OCI-LY7 (cell line): ENCODE measurements at regions not wholly inside any gene's neighbourhood (a gene's known extent, or its start where the extent isn't known, plus 50 kb on each side); places are given as distances from the start of the nearest gene placed in this dataset.

Experiments
- BruUV-seq: library from RNA; stranded (reverse); fragments of 400-500 nt; replicated peaks from 2 replicates; lab custom pipeline; 2021; lab: Mats Ljungman, UMichigan
- CTCF ChIA-PET: fragments of 300-600 bp; sonication (Branson Sonifier 250); formaldehyde crosslinking; loops from one replicate; lab custom pipeline; 2022; ENCODE audit warnings: antibody characterized with exemption; ENCODE audit not compliant: unreplicated experiment; lab: Charles Lee
- POLR2A ChIA-PET: fragments of 300-600 bp; sonication (Branson Sonifier 250); formaldehyde crosslinking; loops from one replicate; lab custom pipeline; 2022; ENCODE audit warnings: antibody characterized with exemption; lab: Charles Lee
- DNase-seq: peaks from one replicate; pipeline ENCODE4 v3.0.0-alpha.2; 2015; ENCODE audit warnings: low spot score
- H2AFZ ChIP-seq: fragments of 200-600 bp; sonication (generic), shearing (Covaris generic); 2 replicates; pipeline ENCODE4 v1.6.1; 2014; ENCODE audit warnings: mild to moderate bottlenecking, antibody characterized with exemption, low read length, moderate library complexity
- H3K27ac ChIP-seq: fragments of 200-600 bp; sonication (generic); 2 replicates; pipeline ENCODE4 v1.5.1; 2014; ENCODE audit warnings: mixed run types, low read depth, mild to moderate bottlenecking, moderate library complexity, low read length, inconsistent platforms; ENCODE audit not compliant: poor library complexity, severe bottlenecking
- H3K36me3 ChIP-seq: fragments of 200-600 bp; sonication (generic); 2 replicates; pipeline ENCODE4 v1.6.1; 2014; ENCODE audit warnings: mild to moderate bottlenecking, antibody characterized with exemption, low read length, moderate library complexity, mixed read lengths; ENCODE audit not compliant: insufficient read depth
- H3K4me1 ChIP-seq: fragments of 200-600 bp; sonication (generic); 2 replicates; pipeline ENCODE4 v1.5.1; 2014; ENCODE audit warnings: mild to moderate bottlenecking, low read length; ENCODE audit not compliant: insufficient read depth, poor library complexity, severe bottlenecking
- H3K4me2 ChIP-seq: fragments of 200-600 bp; sonication (generic); 2 replicates; pipeline ENCODE4 v1.6.1; 2014; ENCODE audit warnings: mild to moderate bottlenecking, low read length
- H3K4me3 ChIP-seq: fragments of 200-600 bp; sonication (generic); 2 replicates; pipeline ENCODE4 v1.5.1; 2014; ENCODE audit warnings: mild to moderate bottlenecking, low read depth, low read length; ENCODE audit not compliant: poor library complexity, severe bottlenecking
- H3K79me2 ChIP-seq: fragments of 200-600 bp; sonication (generic); 2 replicates; pipeline ENCODE4 v1.6.1; 2016; ENCODE audit warnings: low read depth, mild to moderate bottlenecking, low read length, moderate library complexity, mixed read lengths; ENCODE audit not compliant: insufficient read depth
- H3K9me2 ChIP-seq: fragments of 200-600 bp; sonication (generic); 2 replicates; pipeline ENCODE4 v1.6.1; 2016; ENCODE audit warnings: mild to moderate bottlenecking, low read length, mixed read lengths; ENCODE audit not compliant: insufficient read depth
- H3K9me3 ChIP-seq: fragments of 200-600 bp; sonication (generic); 2 replicates; pipeline ENCODE4 v1.6.1; 2014; ENCODE audit warnings: mild to moderate bottlenecking, mixed run types, low read length, mixed read lengths
- H4K20me1 ChIP-seq: fragments of 200-600 bp; sonication (generic); 2 replicates; pipeline ENCODE4 v1.6.1; 2014; ENCODE audit warnings: mild to moderate bottlenecking, antibody characterized with exemption, low read length, moderate library complexity, mixed read lengths; ENCODE audit not compliant: insufficient read depth
- EZH2phosphoT487 ChIP-seq: fragments of 200-600 bp; sonication (generic); IDR thresholded peaks from 2 replicates; pipeline ENCODE4 v1.6.1; 2018; ENCODE audit warnings: low read depth, borderline replicate concordance, mild to moderate bottlenecking, mixed run types, antibody characterized with exemption, low read length, moderate library complexity, mixed read lengths
- intact Hi-C: fragments of 100-400 bp; cut with micrococcal nuclease; formaldehyde crosslinking; loops from one replicate; pipeline ENCODE4 v1.10.0; 2022; ENCODE audit not compliant: unreplicated experiment
- TF ChIP-seq, protein P1 (sequence below): fragments of 200-600 bp; sonication (generic); conservative IDR thresholded peaks from 2 replicates; pipeline ENCODE4 v1.5.1; 2014; ENCODE audit warnings: mild to moderate bottlenecking, antibody characterized with exemption, low read length, moderate library complexity, mixed read lengths

DNA sequence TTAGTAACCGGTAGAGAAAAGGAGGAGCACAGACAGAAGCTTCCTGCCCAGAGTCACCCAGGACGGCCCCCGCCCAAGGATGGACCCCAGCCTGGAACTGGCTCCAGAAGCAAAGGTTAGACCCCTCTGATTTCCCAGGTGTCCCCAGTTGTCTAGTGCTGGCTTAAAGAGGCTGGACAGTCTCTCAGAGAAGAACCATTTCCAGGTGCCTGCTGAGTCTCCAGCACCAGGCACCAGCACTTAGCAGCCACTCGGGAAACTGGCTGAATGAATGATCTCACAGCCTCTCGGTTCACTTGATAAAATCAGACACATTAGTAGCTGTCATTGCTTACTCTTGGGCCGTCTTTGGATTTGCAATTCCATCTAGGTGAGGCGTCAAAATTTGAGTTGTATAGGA is 139.7 kb upstream of the HES1 start:
- Histone ChIP-seq H3K4me2 (no peak overlapping the region), H3K4me1 (no peaks in the 10 kb centered on the region), H3K4me3 (no peak overlapping the region), H4K20me1 (no peaks in the 10 kb centered on the region), H3K9me2 (no peaks in the 10 kb centered on the region), H3K9me3 (no peaks in the 10 kb centered on the region), H2AFZ (no peak overlapping the region), H3K27ac (no peak overlapping the region), H3K36me3 (no peaks in the 10 kb centered on the region), H3K79me2 (no peaks in the 10 kb centered on the region)
- POLR2A ChIA-PET: interaction anchor here (0.9 kb wide), 1 partner anchor 27 kb away, joined by 3 read pairs; no protein-coding TSS in a partner anchor
- CTCF ChIA-PET: no interaction called here
- DNase-seq: no peak
- BruUV-seq: no TSS peak
- intact Hi-C loops: no loop called here
- TF ChIP-seq EZH2phosphoT487: no peak
- TF ChIP-seq, protein P1, sequence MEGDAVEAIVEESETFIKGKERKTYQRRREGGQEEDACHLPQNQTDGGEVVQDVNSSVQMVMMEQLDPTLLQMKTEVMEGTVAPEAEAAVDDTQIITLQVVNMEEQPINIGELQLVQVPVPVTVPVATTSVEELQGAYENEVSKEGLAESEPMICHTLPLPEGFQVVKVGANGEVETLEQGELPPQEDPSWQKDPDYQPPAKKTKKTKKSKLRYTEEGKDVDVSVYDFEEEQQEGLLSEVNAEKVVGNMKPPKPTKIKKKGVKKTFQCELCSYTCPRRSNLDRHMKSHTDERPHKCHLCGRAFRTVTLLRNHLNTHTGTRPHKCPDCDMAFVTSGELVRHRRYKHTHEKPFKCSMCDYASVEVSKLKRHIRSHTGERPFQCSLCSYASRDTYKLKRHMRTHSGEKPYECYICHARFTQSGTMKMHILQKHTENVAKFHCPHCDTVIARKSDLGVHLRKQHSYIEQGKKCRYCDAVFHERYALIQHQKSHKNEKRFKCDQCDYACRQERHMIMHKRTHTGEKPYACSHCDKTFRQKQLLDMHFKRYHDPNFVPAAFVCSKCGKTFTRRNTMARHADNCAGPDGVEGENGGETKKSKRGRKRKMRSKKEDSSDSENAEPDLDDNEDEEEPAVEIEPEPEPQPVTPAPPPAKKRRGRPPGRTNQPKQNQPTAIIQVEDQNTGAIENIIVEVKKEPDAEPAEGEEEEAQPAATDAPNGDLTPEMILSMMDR: no peak

DNA sequence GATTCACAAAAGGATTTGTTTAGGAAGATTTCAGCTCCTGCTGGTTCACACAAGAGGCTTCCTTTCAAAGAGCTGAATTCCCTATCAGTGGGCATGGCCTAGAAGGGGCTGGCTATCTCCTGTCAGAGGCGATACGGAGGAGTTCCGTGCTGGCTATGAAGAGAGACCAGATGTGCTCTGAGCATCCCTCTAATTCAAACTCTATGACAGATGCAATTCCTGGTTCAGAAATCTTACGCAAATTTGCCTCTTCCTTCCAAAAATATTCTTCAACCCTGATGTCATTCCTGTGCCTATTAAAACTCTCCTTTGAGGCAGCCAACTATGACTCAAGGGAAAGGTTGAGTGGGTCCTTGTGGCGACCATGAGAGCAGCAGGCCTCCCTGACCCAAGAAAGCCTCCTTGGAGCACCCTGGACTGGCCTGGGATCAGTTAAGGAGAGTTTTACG is 139.3 kb upstream of the HES1 start:
- Histone ChIP-seq H3K9me2 (no peaks in the 10 kb centered on the region), H3K4me3 (no peak overlapping the region), H3K4me2 (no peak overlapping the region), H3K4me1 (no peaks in the 10 kb centered on the region), H2AFZ (no peak overlapping the region), H3K79me2 (no peaks in the 10 kb centered on the region), H3K27ac (no peak overlapping the region), H3K36me3 (no peaks in the 10 kb centered on the region), H4K20me1 (no peaks in the 10 kb centered on the region), H3K9me3 (no peaks in the 10 kb centered on the region)
- POLR2A ChIA-PET: interaction anchor here (0.9 kb wide), 1 partner anchor 27 kb away, joined by 3 read pairs; no protein-coding TSS in a partner anchor
- no TSS peak for BruUV-seq
- no peak for DNase-seq
- TF ChIP-seq, protein P1: no peak
- no peak for TF ChIP-seq EZH2phosphoT487
- intact Hi-C loops: no loop called here
- CTCF ChIA-PET: no interaction called here
